ENCODE measurements at regions not wholly inside any gene's neighbourhood (a gene's known extent, or its start where the extent isn't known, plus 50 kb on each side); places are given as distances from the start of the nearest gene placed in this dataset.

GRCh38 chr3:178404961-178405360 is 131.3 kb upstream of the KCNMB2 start:
- peak; percentile 64 for DNase-seq (ENCODE audit: low read depth)

GRCh38 chr3:178405531-178405930 is 130.7 kb upstream of the KCNMB2 start:
- DNase-seq (ENCODE audit: low read depth), result no peak

GRCh38 chr3:178406206-178406605 is 130.0 kb upstream of the KCNMB2 start:
- no peak for DNase-seq (ENCODE audit: low read depth)

GRCh38 chr3:178415384-178415783 is 120.9 kb upstream of the KCNMB2 start:
- no peak for DNase-seq (ENCODE audit: low read depth)

GRCh38 chr3:178417736-178418135 is 118.5 kb upstream of the KCNMB2 start:
- DNase-seq (ENCODE audit: low read depth), result no peak

- peak; percentile 18 for DNase-seq (ENCODE audit: low read depth)
Measured at GRCh38 chr3:178419071-178419470, 117.2 kb upstream of the KCNMB2 start.

GRCh38 chr3:178420033-178420432 is 116.2 kb upstream of the KCNMB2 start:
- DNase-seq (ENCODE audit: low read depth), result no peak

GRCh38 chr3:178421069-178421468 is 115.2 kb upstream of the KCNMB2 start:
- DNase-seq (ENCODE audit: low read depth), result no peak

GRCh38 chr3:178422406-178422805 is 113.8 kb upstream of the KCNMB2 start:
- DNase-seq (ENCODE audit: low read depth), result no peak

GRCh38 chr3:178428037-178428436 is 108.2 kb upstream of the KCNMB2 start:
- no peak for DNase-seq (ENCODE audit: low read depth)

GRCh38 chr3:178434206-178434805 is 101.9 kb upstream of the KCNMB2 start:
- DNase-seq (ENCODE audit: low read depth), result no peak

GRCh38 chr3:178435575-178435974 is 100.7 kb upstream of the KCNMB2 start:
- no peak for DNase-seq (ENCODE audit: low read depth)

GRCh38 chr3:178436773-178437172 is 99.5 kb upstream of the KCNMB2 start:
- DNase-seq (ENCODE audit: low read depth), result peak; percentile 39

GRCh38 chr3:178437236-178437635 is 99.0 kb upstream of the KCNMB2 start:
- no peak for DNase-seq (ENCODE audit: low read depth)

GRCh38 chr3:178439504-178439903 is 96.7 kb upstream of the KCNMB2 start:
- DNase-seq (ENCODE audit: low read depth), result no peak

- DNase-seq (ENCODE audit: low read depth), result no peak
Measured at GRCh38 chr3:178440043-178440442, 96.2 kb upstream of the KCNMB2 start.

- no peak for DNase-seq (ENCODE audit: low read depth)
Measured at GRCh38 chr3:178443634-178444033, 92.6 kb upstream of the KCNMB2 start.

GRCh38 chr3:178445139-178445538 is 91.1 kb upstream of the KCNMB2 start:
- no peak for DNase-seq (ENCODE audit: low read depth)

- DNase-seq (ENCODE audit: low read depth), result no peak
Measured at GRCh38 chr3:178446059-178446458, 90.2 kb upstream of the KCNMB2 start.

GRCh38 chr3:178450476-178450875 is 85.8 kb upstream of the KCNMB2 start:
- no peak for DNase-seq (ENCODE audit: low read depth)

GRCh38 chr3:178451799-178452198 is 84.4 kb upstream of the KCNMB2 start:
- no peak for DNase-seq (ENCODE audit: low read depth)

GRCh38 chr3:178454726-178455125 is 81.5 kb upstream of the KCNMB2 start:
- DNase-seq (ENCODE audit: low read depth), result no peak

GRCh38 chr3:178455226-178455625 is 81.0 kb upstream of the KCNMB2 start:
- no peak for DNase-seq (ENCODE audit: low read depth)

- DNase-seq (ENCODE audit: low read depth), result no peak
Measured at GRCh38 chr3:178455946-178456345, 80.3 kb upstream of the KCNMB2 start.

All from GM04503 (cell line).